ENCODE measurements at regions not wholly inside any gene's neighbourhood (a gene's known extent, or its start where the extent isn't known, plus 50 kb on each side); places are given as distances from the start of the nearest gene placed in this dataset.

DNA sequence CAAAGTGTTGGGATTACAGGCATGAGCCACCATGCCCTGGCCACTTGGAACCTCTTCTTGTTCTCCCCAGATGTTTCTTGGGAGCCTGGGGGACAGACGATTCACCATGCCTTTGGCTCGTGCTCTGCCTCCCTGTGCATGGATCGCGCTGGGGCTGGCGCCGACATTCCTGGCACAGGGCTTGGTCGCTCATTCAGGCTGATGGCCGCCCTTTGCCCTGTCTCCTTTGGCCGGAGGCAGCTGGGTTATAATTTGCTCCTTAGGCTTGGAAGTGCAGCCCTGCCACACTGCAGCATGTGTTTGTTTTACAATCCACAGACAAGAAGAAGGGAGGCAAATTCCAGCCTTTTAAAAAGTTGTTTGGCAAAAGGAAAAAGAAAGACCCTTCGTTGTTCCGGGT lies 115.3 kb downstream of the AASDH start:
- no peak for TF ChIP-seq MYC (IDR thresholded peaks at IDR 0.05; ENCODE audit: low read depth, low read length)
- TF ChIP-seq POLR2A (IDR thresholded peaks at IDR 0.05; ENCODE audit: extremely low read depth, insufficient read length): no peak
- TF ChIP-seq, protein P1, sequence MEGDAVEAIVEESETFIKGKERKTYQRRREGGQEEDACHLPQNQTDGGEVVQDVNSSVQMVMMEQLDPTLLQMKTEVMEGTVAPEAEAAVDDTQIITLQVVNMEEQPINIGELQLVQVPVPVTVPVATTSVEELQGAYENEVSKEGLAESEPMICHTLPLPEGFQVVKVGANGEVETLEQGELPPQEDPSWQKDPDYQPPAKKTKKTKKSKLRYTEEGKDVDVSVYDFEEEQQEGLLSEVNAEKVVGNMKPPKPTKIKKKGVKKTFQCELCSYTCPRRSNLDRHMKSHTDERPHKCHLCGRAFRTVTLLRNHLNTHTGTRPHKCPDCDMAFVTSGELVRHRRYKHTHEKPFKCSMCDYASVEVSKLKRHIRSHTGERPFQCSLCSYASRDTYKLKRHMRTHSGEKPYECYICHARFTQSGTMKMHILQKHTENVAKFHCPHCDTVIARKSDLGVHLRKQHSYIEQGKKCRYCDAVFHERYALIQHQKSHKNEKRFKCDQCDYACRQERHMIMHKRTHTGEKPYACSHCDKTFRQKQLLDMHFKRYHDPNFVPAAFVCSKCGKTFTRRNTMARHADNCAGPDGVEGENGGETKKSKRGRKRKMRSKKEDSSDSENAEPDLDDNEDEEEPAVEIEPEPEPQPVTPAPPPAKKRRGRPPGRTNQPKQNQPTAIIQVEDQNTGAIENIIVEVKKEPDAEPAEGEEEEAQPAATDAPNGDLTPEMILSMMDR (IDR thresholded peaks at IDR 0.05; ENCODE audit: low read depth, low read length): no peak
- TF ChIP-seq, protein P2, sequence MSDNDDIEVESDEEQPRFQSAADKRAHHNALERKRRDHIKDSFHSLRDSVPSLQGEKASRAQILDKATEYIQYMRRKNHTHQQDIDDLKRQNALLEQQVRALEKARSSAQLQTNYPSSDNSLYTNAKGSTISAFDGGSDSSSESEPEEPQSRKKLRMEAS (IDR thresholded peaks at IDR 0.05; ENCODE audit: low read depth, low read length): no peak
- H3K4me3 ChIP-seq (ENCODE audit: low read depth, low read length): no peak overlapping the region
- DNase-seq (ENCODE audit: low read depth): no peak

DNA sequence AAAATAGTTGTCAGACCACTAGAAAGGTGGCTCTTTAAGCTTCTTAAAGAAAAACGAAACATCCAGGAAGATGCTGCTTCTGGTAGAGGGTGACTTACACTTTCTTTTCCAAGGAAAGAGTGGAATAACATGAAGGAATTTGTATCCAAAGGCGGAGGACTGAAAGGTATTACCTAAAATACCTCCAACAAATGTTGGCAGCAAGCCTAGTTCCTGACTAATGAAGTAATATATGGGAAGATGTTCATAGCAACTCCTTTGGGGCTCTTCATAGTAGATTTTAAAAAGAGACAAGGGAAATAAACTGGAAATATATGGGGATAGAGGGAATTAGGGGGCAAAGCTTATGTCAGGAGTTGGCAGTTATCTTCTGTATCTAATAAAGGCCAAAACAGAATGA lies 116.2 kb downstream of the AASDH start:
- TF ChIP-seq MYC (IDR thresholded peaks at IDR 0.05; ENCODE audit: low read depth, low read length) (no peak), POLR2A (IDR thresholded peaks at IDR 0.05; ENCODE audit: extremely low read depth, insufficient read length) (no peak)
- TF ChIP-seq, protein P2 (IDR thresholded peaks at IDR 0.05; ENCODE audit: low read depth, low read length): no peak
- TF ChIP-seq, protein P1 (IDR thresholded peaks at IDR 0.05; ENCODE audit: low read depth, low read length): no peak
- DNase-seq (ENCODE audit: low read depth): no peak
- no peak overlapping the region for H3K4me3 ChIP-seq (ENCODE audit: low read depth, low read length)

DNA sequence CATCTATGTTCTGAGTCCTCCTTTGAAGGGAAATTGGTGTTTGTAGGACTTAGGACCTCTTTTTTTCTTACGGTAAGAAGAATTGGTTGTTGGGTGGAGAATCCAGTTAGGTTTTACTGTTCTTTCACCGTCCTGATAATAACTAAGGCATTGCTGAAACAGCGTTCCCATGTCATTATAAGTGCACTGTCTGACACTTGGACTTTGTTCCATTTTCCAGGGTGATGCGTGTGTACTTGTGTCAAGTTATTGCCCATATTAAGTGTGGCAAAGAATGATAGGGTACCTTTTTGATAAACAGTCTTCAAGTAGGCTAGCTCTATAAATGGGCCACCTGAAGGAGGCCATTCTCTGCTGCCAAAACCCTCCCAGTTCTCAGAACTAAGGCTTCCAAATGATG lies 119.7 kb downstream of the AASDH start:
- no peak overlapping the region for H3K4me3 ChIP-seq (ENCODE audit: low read depth, low read length)
- TF ChIP-seq, protein P1 (IDR thresholded peaks at IDR 0.05; ENCODE audit: low read depth, low read length): no peak
- TF ChIP-seq, protein P2 (IDR thresholded peaks at IDR 0.05; ENCODE audit: low read depth, low read length): no peak
- TF ChIP-seq MYC (IDR thresholded peaks at IDR 0.05; ENCODE audit: low read depth, low read length): no peak
- TF ChIP-seq POLR2A (IDR thresholded peaks at IDR 0.05; ENCODE audit: extremely low read depth, insufficient read length): no peak
- no peak for DNase-seq (ENCODE audit: low read depth)

DNA sequence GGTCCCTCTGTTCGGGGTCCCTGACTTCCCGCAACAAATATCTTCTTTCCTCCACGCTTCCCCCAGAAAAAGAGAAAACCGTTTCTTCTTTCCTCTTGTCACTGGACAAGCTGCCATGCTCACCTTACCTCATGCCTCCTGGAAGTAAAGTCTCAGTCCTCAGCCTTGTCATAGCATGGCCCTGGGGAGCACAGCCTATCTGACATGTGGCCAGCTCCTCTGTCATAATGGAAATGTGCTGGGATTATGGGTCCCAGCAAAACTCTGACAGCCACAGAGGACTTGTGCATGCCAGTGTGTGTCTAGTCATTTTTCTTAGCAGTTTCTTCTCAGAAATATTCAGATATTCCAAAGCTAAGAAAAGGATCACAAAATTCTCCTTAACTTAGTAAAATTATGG lies 122.4 kb downstream of the AASDH start:
- DNase-seq (ENCODE audit: low read depth): no peak
- H3K4me3 ChIP-seq (ENCODE audit: low read depth, low read length): no peak overlapping the region
- TF ChIP-seq, protein P1 (IDR thresholded peaks at IDR 0.05; ENCODE audit: low read depth, low read length): no peak
- no peak for TF ChIP-seq POLR2A (IDR thresholded peaks at IDR 0.05; ENCODE audit: extremely low read depth, insufficient read length)
- TF ChIP-seq, protein P2 (IDR thresholded peaks at IDR 0.05; ENCODE audit: low read depth, low read length): no peak
- no peak for TF ChIP-seq MYC (IDR thresholded peaks at IDR 0.05; ENCODE audit: low read depth, low read length)

DNA sequence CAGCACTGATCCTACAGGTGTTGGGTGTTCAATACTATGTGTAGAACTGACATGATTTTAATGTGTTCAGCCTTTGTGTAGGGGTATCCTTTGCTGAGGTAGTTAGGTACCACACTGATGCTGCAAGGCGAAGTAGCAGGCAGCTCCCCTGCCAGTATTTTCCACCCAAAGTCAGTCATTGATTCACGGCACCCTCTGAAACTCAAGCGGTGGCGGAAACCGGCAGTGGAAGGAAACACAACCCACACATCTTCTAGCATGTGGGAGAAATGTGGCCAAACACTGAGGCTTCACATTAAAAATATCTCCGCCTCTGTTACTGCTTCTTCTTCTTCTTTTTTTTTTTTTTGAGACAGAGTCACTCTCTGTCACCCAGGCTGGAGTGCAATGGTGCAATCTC lies 126.3 kb downstream of the AASDH start:
- no peak overlapping the region for H3K4me3 ChIP-seq (ENCODE audit: low read depth, low read length)
- DNase-seq (ENCODE audit: low read depth): no peak
- TF ChIP-seq POLR2A (IDR thresholded peaks at IDR 0.05; ENCODE audit: extremely low read depth, insufficient read length) (no peak), MYC (IDR thresholded peaks at IDR 0.05; ENCODE audit: low read depth, low read length) (no peak)
- TF ChIP-seq, protein P1 (IDR thresholded peaks at IDR 0.05; ENCODE audit: low read depth, low read length): no peak
- TF ChIP-seq, protein P2 (IDR thresholded peaks at IDR 0.05; ENCODE audit: low read depth, low read length): no peak

DNA sequence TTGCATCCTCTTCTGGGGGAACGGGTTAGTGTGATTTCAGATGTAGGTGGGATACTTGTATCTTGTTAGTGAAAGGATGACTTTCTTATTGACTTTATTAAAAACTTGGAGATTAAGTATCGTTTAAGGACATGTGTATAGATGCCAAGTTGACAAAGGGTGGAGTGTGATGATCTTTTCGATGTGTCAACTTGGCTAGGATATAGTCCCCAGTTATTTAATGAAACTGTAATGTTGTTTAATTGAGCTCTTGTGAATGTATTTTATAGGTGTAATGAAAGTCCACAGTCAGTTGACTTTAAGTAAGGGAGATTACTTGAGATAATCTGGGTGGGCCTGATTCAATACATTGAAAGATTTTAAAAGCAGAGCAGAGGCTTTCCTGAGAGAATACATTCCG lies 127.0 kb downstream of the AASDH start:
- DNase-seq (ENCODE audit: low read depth): no peak
- H3K4me3 ChIP-seq (ENCODE audit: low read depth, low read length): no peak overlapping the region
- TF ChIP-seq, protein P1 (IDR thresholded peaks at IDR 0.05; ENCODE audit: low read depth, low read length): no peak
- TF ChIP-seq, protein P2 (IDR thresholded peaks at IDR 0.05; ENCODE audit: low read depth, low read length): no peak
- TF ChIP-seq MYC (IDR thresholded peaks at IDR 0.05; ENCODE audit: low read depth, low read length): no peak
- TF ChIP-seq POLR2A (IDR thresholded peaks at IDR 0.05; ENCODE audit: extremely low read depth, insufficient read length): no peak
